GM21423 (cell line): ENCODE measurements at regions not wholly inside any gene's neighbourhood (a gene's known extent, or its start where the extent isn't known, plus 50 kb on each side); places are given as distances from the start of the nearest gene placed in this dataset.

Experiments used
- ATAC-seq: cut with Tn5 transposase; IDR thresholded peaks from one replicate; pipeline ENCODE4 v1.9.1; 2021; ENCODE audit warnings: mild to moderate bottlenecking, moderate library complexity; ENCODE audit not compliant: unreplicated experiment

GRCh38 chr1:217313096-217313495 lies 317.8 kb downstream of the GPATCH2 start:
- ATAC-seq, result no peak

GRCh38 chr1:217311766-217312165 lies 319.1 kb downstream of the GPATCH2 start:
- no peak for ATAC-seq

- no peak for ATAC-seq
These were observed 319.6 kb downstream of the GPATCH2 start for GRCh38 chr1:217311269-217311668.

GRCh38 chr1:217281332-217281731 lies 349.6 kb downstream of the GPATCH2 start:
- no peak for ATAC-seq

- no peak for ATAC-seq
These were observed 355.1 kb downstream of the GPATCH2 start for GRCh38 chr1:217275655-217276398.

- no peak for ATAC-seq
These were observed 355.8 kb downstream of the GPATCH2 start for GRCh38 chr1:217274927-217275654.

- no peak for ATAC-seq
These were observed 356.5 kb downstream of the GPATCH2 start for GRCh38 chr1:217274416-217274815.

- no peak for ATAC-seq
These were observed 357.0 kb downstream of the GPATCH2 start for GRCh38 chr1:217273866-217274265.

- no peak for ATAC-seq
These were observed 358.5 kb downstream of the GPATCH2 start for GRCh38 chr1:217272385-217272784.

GRCh38 chr1:217270101-217270500 lies 360.8 kb downstream of the GPATCH2 start:
- ATAC-seq, result no peak

- ATAC-seq, result no peak
These were observed 362.8 kb downstream of the GPATCH2 start for GRCh38 chr1:217268058-217268457.

GRCh38 chr1:217261636-217262035 lies 369.3 kb downstream of the GPATCH2 start:
- ATAC-seq, result no peak

GRCh38 chr1:217260676-217261075 lies 370.2 kb downstream of the GPATCH2 start:
- ATAC-seq, result no peak

- ATAC-seq, result no peak
These were observed 376.9 kb downstream of the GPATCH2 start for GRCh38 chr1:217253985-217254384.

GRCh38 chr1:217253351-217253750 lies 377.5 kb downstream of the GPATCH2 start:
- ATAC-seq, result no peak

- ATAC-seq, result no peak
These were observed 379.8 kb downstream of the GPATCH2 start for GRCh38 chr1:217251121-217251520.

GRCh38 chr1:217249857-217250256 lies 381.0 kb downstream of the GPATCH2 start:
- no peak for ATAC-seq

- no peak for ATAC-seq
These were observed 385.9 kb downstream of the GPATCH2 start for GRCh38 chr1:217244971-217245370.

GRCh38 chr1:217240656-217241055 lies 390.2 kb downstream of the GPATCH2 start:
- ATAC-seq, result no peak

GRCh38 chr1:217238945-217239344 lies 391.9 kb downstream of the GPATCH2 start:
- ATAC-seq, result no peak

- ATAC-seq, result no peak
These were observed 400.5 kb downstream of the GPATCH2 start for GRCh38 chr1:217230412-217230811.

- no peak for ATAC-seq
These were observed 402.2 kb downstream of the GPATCH2 start for GRCh38 chr1:217228689-217229088.
